Esophagus muscularis mucosa (tissue), 4 donors: ENCODE measurements at regions not wholly inside any gene's neighbourhood (a gene's known extent, or its start where the extent isn't known, plus 50 kb on each side); places are given as distances from the start of the nearest gene placed in this dataset.

Experiments
- CTCF ChIP-seq, 3 experiments: fragments of 200-600 bp in 2 of 3; fragments of 450-650 bp in 1 of 3; sonication (generic) in 2 of 3; IDR thresholded peaks; one replicate each; pipeline ENCODE4 v1.5.1; 2017 to 2019; ENCODE audit warnings: antibody characterized with exemption in 3 of 3, mild to moderate bottlenecking in 2 of 3, moderate library complexity in 1 of 3
- EP300 ChIP-seq: sonication (generic); formaldehyde crosslinking; IDR thresholded peaks from one replicate; pipeline ENCODE4 v1.6.1; 2017; ENCODE audit warnings: antibody characterized with exemption
- POLR2A ChIP-seq: fragments of 450-650 bp; IDR thresholded peaks from one replicate; pipeline ENCODE4 v1.6.1; 2017; ENCODE audit warnings: antibody characterized with exemption, moderate library complexity, mild to moderate bottlenecking, low read depth

- TF ChIP-seq CTCF (IDR thresholded peaks at IDR 0.05), result no peak
- TF ChIP-seq EP300, result no peak
- no peak for TF ChIP-seq POLR2A
Observed at GRCh38 chr11:29008481-29008880, 900.3 kb downstream of the METTL15 start.
